Sciatic nerve (tissue), 2 donors: ENCODE measurements at regions not wholly inside any gene's neighbourhood (a gene's known extent, or its start where the extent isn't known, plus 50 kb on each side); places are given as distances from the start of the nearest gene placed in this dataset.
A peak's percentile ranks its signal among the peaks of the same experiment; 100 is the strongest.
"Not testable (repeated sequence)": the region's sequence is repeated elsewhere in the genome, so short reads cannot be mapped to it uniquely, and the experiment has no call there.

Experiments
- ATAC-seq: fragments of 200-7000 bp; cut with Tn5 transposase; one replicate; pipeline ENCODE4 v1.9.1; 2020; ENCODE audit warnings: mild to moderate bottlenecking, moderate library complexity
- DNase-seq: peaks from one replicate; pipeline ENCODE4 v3.0.0-alpha.2; 2020; ENCODE audit warnings: low spot score
- intact Hi-C: fragments of 100-400 bp; cut with DNase I; formaldehyde crosslinking; loops from one replicate; pipeline ENCODE4 v1.14.2; 2022
- donor health status: DM: no; HTN: no; CAD: no.
- donor health status: DM: no; HTN: no; CAD: no.

GRCh38 chr5:56734091-56734694, 81.2 kb upstream of the MAP3K1 start:
- DNase-seq (no peak), ATAC-seq (peak; percentile 16)
- intact Hi-C loops, result no loop called here

GRCh38 chr5:56733580-56733979, 81.8 kb upstream of the MAP3K1 start:
- no peak for DNase-seq
- intact Hi-C loops, result no loop called here
- no peak for ATAC-seq

- ATAC-seq, result no peak
- DNase-seq, result no peak
- intact Hi-C loops, result no loop called here
Measured at GRCh38 chr5:56732121-56732520, 83.2 kb upstream of the MAP3K1 start.

- ATAC-seq, intact Hi-C loops, DNase-seq: not testable (repeated sequence)
Measured at GRCh38 chr5:56731473-56731872, 83.9 kb upstream of the MAP3K1 start.

- no peak for DNase-seq
- no peak for ATAC-seq
- intact Hi-C loops, result no loop called here
Measured at GRCh38 chr5:56729488-56729887, 85.9 kb upstream of the MAP3K1 start.

GRCh38 chr5:56725711-56726411, 89.5 kb upstream of the MAP3K1 start:
- DNase-seq (no peak), ATAC-seq (no peak)
- intact Hi-C loops, result no loop called here

GRCh38 chr5:56724857-56725256, 90.5 kb upstream of the MAP3K1 start:
- intact Hi-C loops, result not testable (repeated sequence)

GRCh38 chr5:56722317-56722716, 93.0 kb upstream of the MAP3K1 start:
- no peak for ATAC-seq
- intact Hi-C loops, result no loop called here

More at GRCh38 chr5:56724857-56725256, 90.5 kb upstream of the MAP3K1 start:
- ATAC-seq, DNase-seq: not testable (repeated sequence)

GRCh38 chr5:56717253-56717987, 97.9 kb upstream of the MAP3K1 start:
- DNase-seq (no peak), ATAC-seq (peak; percentile 45)
- intact Hi-C loops, result no loop called here

More at GRCh38 chr5:56722317-56722716, 93.0 kb upstream of the MAP3K1 start:
- DNase-seq, result no peak

- intact Hi-C loops, result no loop called here
- no peak for DNase-seq
- no peak for ATAC-seq
Measured at GRCh38 chr5:56715986-56716385, 99.4 kb upstream of the MAP3K1 start.

GRCh38 chr5:56712895-56713591, 102.3 kb upstream of the MAP3K1 start:
- intact Hi-C loops, result no loop called here
- ATAC-seq (no peak), DNase-seq (no peak)

GRCh38 chr5:56710826-56711590, 104.3 kb upstream of the MAP3K1 start:
- intact Hi-C loops, result no loop called here
- DNase-seq (no peak), ATAC-seq (no peak)

GRCh38 chr5:56706504-56706903, 108.8 kb upstream of the MAP3K1 start:
- DNase-seq (no peak), ATAC-seq (no peak)
- intact Hi-C loops, result no loop called here

- no peak for ATAC-seq
- intact Hi-C loops, result no loop called here
- no peak for DNase-seq
Measured at GRCh38 chr5:56705217-56705616, 110.1 kb upstream of the MAP3K1 start.

- no peak for DNase-seq
- intact Hi-C loops, result no loop called here
- ATAC-seq, result no peak
Measured at GRCh38 chr5:56703952-56704351, 111.4 kb upstream of the MAP3K1 start.

GRCh38 chr5:56700711-56701110, 114.6 kb upstream of the MAP3K1 start:
- ATAC-seq (no peak), DNase-seq (no peak)
- intact Hi-C loops, result no loop called here

GRCh38 chr5:56699538-56699937, 115.8 kb upstream of the MAP3K1 start:
- ATAC-seq (no peak), DNase-seq (no peak)
- intact Hi-C loops, result no loop called here

GRCh38 chr5:56698463-56699381, 116.6 kb upstream of the MAP3K1 start:
- intact Hi-C loops, result no loop called here
- DNase-seq (no peak), ATAC-seq (peak; percentile 45)
